ENCODE measurements at regions not wholly inside any gene's neighbourhood (a gene's known extent, or its start where the extent isn't known, plus 50 kb on each side); places are given as distances from the start of the nearest gene placed in this dataset.

GRCh38 chr10:64813391-64813790 is 1292.2 kb downstream of the REEP3 start (continued):
- TF ChIP-seq REST (IDR thresholded peaks at IDR 0.05; ENCODE audit: unreplicated experiment) (no peak), CREB1 (CRISPR knock-in tag; IDR thresholded peaks at IDR 0.05; ENCODE audit: low read depth) (no peak), STAT1 (IDR thresholded peaks at IDR 0.05; ENCODE audit: unreplicated experiment) (no peak), POLR2AphosphoS5 (IDR thresholded peaks at IDR 0.05; ENCODE audit: low read depth) (no peak), ZNF114 (CRISPR knock-in tag; IDR thresholded peaks at IDR 0.05) (no peak), EZH2 (IDR thresholded peaks at IDR 0.05; ENCODE audit: low read depth, unreplicated experiment) (no peak), ETS1 (IDR thresholded peaks at IDR 0.05) (no peak)

GRCh38 chr10:64814201-64814600 is 1293.0 kb downstream of the REEP3 start:
- H3K4me2 ChIP-seq: no peak overlapping the region

More at GRCh38 chr10:64814201-64814600, 1293.0 kb downstream of the REEP3 start:
- no peak for DNase-seq (ENCODE audit: low spot score)
- peaks cover 15% of the 10 kb centered on the region for H3K9me2 ChIP-seq (ENCODE audit: insufficient read depth)
- H3K27me3 Mint-ChIP-seq (ENCODE audit: insufficient read depth, low read depth, poor library complexity): peaks cover 2% of the 10 kb centered on the region
- no peak for TF ChIP-seq ZNF462 (CRISPR knock-in tag; IDR thresholded peaks at IDR 0.05)
- TF ChIP-seq CREB1 (CRISPR knock-in tag; IDR thresholded peaks at IDR 0.05; ENCODE audit: low read depth): no peak
- TF ChIP-seq NANOG (IDR thresholded peaks at IDR 0.05; ENCODE audit: borderline replicate concordance): no peak
- no peak for TF ChIP-seq POLR2AphosphoS5 (IDR thresholded peaks at IDR 0.05; ENCODE audit: low read depth)
- no peak for TF ChIP-seq JUNB (IDR thresholded peaks at IDR 0.05; ENCODE audit: unreplicated experiment)
- TF ChIP-seq ZNF114 (CRISPR knock-in tag; IDR thresholded peaks at IDR 0.05): no peak
- no peak for TF ChIP-seq EZH2phosphoT487 (IDR thresholded peaks at IDR 0.05; ENCODE audit: unreplicated experiment)
- ATAC-seq: no peak
- H2AFZ ChIP-seq: no peak overlapping the region
- 0 out of 2 replicates have a peak, but pooled peaks cover 6% of the 10 kb centered on the region for H3K4me1 ChIP-seq (ENCODE audit: insufficient read depth)
- H3K9me3 Mint-ChIP-seq: peaks cover 6% of the 10 kb centered on the region; the same call in 2 of the 3 replicates
- no peak overlapping the region for H3K27ac ChIP-seq (ENCODE audit: low read depth)
- H3K36me3 ChIP-seq (ENCODE audit: insufficient read depth): no peaks in the 10 kb centered on the region
- H3F3A ChIP-seq (replicated peaks; ENCODE audit: low read depth): no peaks in the 10 kb centered on the region
- H3K27me3 ChIP-seq (ENCODE audit: insufficient read depth): no peaks in the 10 kb centered on the region
- H3K4me3 Mint-ChIP-seq: no peak overlapping the region
- H3K36me3 Mint-ChIP-seq (ENCODE audit: low read depth): no peaks in the 10 kb centered on the region
- no peak overlapping the region for H3K4me3 ChIP-seq
- no peaks in the 10 kb centered on the region for H4K20me1 ChIP-seq (replicated peaks; ENCODE audit: insufficient read depth)
- peaks cover 5% of the 10 kb centered on the region; the same call in 2 of the 3 replicates for H3K4me1 Mint-ChIP-seq
- no peaks in the 10 kb centered on the region for H3K79me2 ChIP-seq (replicated peaks; ENCODE audit: insufficient read depth)
- H3K27ac Mint-ChIP-seq: no peak overlapping the region
